GM13977 (cell line): ENCODE measurements at regions not wholly inside any gene's neighbourhood (a gene's known extent, or its start where the extent isn't known, plus 50 kb on each side); places are given as distances from the start of the nearest gene placed in this dataset.

Source experiments
- DNase-seq: peaks from one replicate; pipeline ENCODE4 v3.0.0; 2012; ENCODE audit warnings: low spot score
- in situ Hi-C: fragments of 300-500 bp; cut with MboI; formaldehyde crosslinking; loops from one replicate; pipeline ENCODE4 v1.12.0; 2022; ENCODE audit warnings: low sequenced_read_pairs, low pct_unique_long_range_greater_than_20kb, mixed read lengths, inconsistent platforms; ENCODE audit not compliant: unreplicated experiment
- TF ChIP-seq, protein P1 (sequence below): IDR thresholded peaks from 2 replicates; pipeline ENCODE4 v1.5.1; 2012; ENCODE audit warnings: mild to moderate bottlenecking, control low read depth; ENCODE audit not compliant: insufficient read depth; ENCODE audit errors: extremely low read depth, missing control alignments

DNA sequence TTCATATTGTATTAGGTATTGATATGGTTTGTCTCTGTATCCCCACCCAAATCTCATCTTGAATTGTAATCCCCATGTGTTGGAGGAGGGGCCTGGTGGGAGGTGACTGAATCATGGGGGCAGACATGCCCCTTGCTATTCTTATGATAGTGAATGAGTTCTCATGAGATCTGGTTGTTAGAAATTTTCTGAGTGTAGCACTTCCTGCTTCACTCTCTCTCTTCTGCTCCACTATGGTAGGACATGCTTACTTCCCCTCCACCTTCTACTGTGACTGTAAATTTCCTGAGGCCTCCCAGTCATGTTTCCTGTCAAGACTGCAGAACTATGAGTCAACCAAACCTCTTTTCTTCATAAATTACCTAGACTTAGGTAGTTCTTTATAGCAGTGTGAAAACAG is 187.4 kb upstream of the SLC24A2 start:
- TF ChIP-seq, protein P1, sequence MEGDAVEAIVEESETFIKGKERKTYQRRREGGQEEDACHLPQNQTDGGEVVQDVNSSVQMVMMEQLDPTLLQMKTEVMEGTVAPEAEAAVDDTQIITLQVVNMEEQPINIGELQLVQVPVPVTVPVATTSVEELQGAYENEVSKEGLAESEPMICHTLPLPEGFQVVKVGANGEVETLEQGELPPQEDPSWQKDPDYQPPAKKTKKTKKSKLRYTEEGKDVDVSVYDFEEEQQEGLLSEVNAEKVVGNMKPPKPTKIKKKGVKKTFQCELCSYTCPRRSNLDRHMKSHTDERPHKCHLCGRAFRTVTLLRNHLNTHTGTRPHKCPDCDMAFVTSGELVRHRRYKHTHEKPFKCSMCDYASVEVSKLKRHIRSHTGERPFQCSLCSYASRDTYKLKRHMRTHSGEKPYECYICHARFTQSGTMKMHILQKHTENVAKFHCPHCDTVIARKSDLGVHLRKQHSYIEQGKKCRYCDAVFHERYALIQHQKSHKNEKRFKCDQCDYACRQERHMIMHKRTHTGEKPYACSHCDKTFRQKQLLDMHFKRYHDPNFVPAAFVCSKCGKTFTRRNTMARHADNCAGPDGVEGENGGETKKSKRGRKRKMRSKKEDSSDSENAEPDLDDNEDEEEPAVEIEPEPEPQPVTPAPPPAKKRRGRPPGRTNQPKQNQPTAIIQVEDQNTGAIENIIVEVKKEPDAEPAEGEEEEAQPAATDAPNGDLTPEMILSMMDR = no peak
- in situ Hi-C loops = no loop called here
- DNase-seq = no peak

DNA sequence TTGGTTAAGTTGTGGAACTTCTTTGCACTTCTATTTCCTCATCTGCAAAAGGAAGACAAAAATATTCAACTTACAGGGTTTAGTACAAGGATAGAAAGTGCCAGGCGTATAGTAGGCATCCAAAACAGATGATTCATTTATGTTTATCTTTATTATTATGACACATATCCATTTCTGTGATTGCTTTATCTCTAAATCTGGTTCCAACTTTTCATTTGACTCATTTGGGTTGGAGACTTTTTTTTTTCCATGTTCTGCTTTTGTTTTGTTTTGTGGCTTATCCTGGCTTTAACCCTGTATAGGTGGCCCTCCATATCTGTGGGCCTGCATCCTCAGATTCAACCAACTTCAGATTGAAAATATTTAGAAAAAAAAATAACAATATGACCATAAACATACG is 186.7 kb upstream of the SLC24A2 start:
- DNase-seq = no peak
- TF ChIP-seq, protein P1 = no peak
- in situ Hi-C loops = no loop called here

DNA sequence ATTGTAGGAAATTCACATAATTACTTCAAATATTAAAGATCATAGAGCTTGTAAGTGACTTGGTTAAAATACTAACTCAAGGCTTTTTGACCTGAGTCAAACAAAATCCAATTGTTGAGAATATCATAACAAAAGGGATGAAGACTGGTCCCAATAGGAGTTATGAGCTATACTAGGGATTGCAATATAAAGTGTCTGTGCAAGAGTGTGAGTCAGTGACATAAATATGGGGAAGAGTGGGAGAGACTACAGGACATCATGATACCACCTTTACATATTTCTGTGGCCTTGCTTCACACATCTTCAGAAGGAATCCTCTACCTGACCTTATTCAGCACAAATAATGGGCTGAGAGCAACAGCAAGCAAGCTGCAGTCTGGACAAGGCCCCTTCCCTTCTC is 180.9 kb upstream of the SLC24A2 start:
- TF ChIP-seq, protein P1 = no peak
- no peak for DNase-seq
- in situ Hi-C loops = no loop called here

DNA sequence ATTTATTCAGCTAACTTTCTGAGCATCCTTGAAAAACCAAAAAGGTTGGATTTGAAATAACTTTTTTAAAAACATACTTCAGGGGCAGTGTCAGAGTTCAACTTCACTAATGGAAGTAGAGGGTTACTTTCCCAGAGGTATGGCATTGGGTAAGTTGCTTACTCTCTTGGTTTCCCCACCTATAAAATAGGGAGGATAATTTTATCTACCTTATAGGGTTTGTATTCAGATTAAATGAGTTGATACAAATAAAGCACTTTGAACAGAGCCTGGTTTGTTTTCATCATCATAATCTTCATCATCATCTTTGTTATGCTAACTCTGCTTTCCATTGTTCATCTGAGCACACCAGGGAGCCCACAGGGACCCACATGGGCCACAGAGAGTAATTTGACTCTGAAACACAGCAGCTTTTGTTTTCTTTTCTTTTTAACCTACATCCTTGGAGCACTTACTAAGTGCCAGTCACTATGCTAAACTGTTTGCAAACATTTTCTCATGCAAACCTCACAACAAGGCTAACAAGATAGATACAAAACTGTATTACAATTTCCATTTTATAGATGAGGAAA is 179.1 kb upstream of the SLC24A2 start:
- DNase-seq = no peak
- in situ Hi-C loops = no loop called here
- TF ChIP-seq, protein P1 = no peak

DNA sequence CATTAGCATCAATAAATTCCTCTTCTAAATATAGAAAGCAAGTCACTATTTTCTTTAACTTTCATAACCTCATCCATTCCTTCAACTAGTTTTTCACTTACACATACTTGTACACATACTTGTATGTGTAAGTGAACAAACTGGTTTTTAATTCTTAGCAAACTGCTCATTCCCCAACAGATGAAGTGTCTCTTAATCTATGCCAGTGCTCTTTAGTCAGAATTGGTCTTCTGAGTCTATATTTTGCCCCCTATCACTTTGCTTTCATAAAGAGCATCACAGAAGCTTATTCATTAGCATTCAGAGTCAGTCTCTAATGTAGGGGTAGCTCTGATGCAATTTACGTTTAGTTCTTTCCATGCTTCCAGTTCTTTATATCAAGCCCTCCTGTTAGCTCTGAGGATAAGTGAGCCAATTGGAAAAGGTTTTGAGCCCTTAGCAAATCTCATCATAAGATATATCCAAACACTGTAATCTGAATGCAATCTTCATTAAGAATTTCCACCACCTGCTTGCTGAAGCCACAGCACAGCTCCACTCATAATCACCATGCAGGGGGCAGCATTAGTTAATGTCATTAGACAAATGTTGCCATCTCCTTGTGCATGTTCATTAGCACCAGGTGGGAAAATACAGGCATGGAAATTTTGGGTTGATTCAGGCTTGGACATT is 178.5 kb upstream of the SLC24A2 start:
- DNase-seq = no peak
- TF ChIP-seq, protein P1 = no peak
- in situ Hi-C loops = no loop called here

DNA sequence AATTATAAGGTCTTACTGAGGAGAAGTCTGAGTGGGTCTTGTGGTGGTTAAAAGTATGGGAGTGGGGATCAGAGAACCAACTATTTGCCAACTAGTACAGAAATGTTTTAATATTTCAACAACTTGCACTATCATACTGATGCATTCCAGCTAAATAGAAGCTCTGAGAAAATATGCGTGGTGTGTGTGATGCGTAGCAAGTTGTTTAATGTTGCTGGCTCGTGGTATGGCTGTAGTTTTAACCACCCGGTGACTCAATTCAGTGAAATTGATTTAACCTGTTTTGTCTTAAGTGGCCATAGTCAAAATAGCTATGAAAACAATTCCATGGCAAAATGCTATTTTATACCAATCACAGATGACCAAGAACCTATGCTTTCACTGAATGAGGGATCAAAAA is 176.5 kb upstream of the SLC24A2 start:
- in situ Hi-C loops = no loop called here
- TF ChIP-seq, protein P1 = no peak
- DNase-seq = no peak
